Liver (tissue), 3 donors: ENCODE measurements at regions not wholly inside any gene's neighbourhood (a gene's known extent, or its start where the extent isn't known, plus 50 kb on each side); places are given as distances from the start of the nearest gene placed in this dataset.

Experiments used
- MAX ChIP-seq: IDR thresholded peaks from 2 replicates; pipeline ENCODE4 v1.6.1; 2016; ENCODE audit warnings: antibody characterized with exemption
- REST ChIP-seq: IDR thresholded peaks from 2 replicates; pipeline ENCODE4 v1.6.1; 2016; ENCODE audit warnings: antibody characterized with exemption, mild to moderate bottlenecking
- RXRA ChIP-seq, 2 donors: IDR thresholded peaks; 2 replicates each; pipeline ENCODE4 v1.6.1; 2017 to 2018; ENCODE audit warnings: antibody characterized with exemption in 2 of 2, mild to moderate bottlenecking in 1 of 2
- TF ChIP-seq, protein P1 (sequence below): fragments of 150-350 bp; IDR thresholded peaks from 2 replicates; pipeline ENCODE4 v1.5.1; 2017; ENCODE audit warnings: improper control_type of control experiment, low read depth, low read length; ENCODE audit not compliant: missing input control
- TF ChIP-seq, protein P2 (sequence below): IDR thresholded peaks from 2 replicates; pipeline ENCODE4 v1.6.1; 2016; ENCODE audit warnings: antibody characterized with exemption
- donor health status: healthy.
- donor health status: healthy.

DNA sequence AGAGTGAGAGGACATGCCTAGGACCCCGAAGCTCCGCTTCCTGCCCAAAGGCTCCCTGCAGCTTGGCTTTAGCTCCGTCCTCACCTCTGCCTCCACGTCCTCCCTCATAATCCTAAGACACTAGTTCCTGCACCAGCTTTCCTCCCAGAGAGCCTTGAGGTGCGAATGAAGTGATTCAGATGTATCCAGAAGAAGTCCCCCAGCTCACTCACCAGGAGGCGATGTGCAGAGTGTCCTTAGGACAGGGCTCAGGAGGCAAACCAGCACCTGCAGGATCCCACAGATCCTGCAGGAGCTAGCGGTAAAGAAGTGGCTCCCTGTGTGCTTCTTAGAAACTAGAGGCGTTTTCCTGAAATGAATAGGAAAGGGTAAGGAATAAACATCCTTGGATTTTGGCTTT is 109.7 kb downstream of the HSPH1 start:
- TF ChIP-seq, protein P1, sequence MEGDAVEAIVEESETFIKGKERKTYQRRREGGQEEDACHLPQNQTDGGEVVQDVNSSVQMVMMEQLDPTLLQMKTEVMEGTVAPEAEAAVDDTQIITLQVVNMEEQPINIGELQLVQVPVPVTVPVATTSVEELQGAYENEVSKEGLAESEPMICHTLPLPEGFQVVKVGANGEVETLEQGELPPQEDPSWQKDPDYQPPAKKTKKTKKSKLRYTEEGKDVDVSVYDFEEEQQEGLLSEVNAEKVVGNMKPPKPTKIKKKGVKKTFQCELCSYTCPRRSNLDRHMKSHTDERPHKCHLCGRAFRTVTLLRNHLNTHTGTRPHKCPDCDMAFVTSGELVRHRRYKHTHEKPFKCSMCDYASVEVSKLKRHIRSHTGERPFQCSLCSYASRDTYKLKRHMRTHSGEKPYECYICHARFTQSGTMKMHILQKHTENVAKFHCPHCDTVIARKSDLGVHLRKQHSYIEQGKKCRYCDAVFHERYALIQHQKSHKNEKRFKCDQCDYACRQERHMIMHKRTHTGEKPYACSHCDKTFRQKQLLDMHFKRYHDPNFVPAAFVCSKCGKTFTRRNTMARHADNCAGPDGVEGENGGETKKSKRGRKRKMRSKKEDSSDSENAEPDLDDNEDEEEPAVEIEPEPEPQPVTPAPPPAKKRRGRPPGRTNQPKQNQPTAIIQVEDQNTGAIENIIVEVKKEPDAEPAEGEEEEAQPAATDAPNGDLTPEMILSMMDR, result no peak
- TF ChIP-seq, protein P2, sequence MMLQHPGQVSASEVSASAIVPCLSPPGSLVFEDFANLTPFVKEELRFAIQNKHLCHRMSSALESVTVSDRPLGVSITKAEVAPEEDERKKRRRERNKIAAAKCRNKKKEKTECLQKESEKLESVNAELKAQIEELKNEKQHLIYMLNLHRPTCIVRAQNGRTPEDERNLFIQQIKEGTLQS, result no peak
- TF ChIP-seq RXRA (IDR thresholded peaks at IDR 0.05), result no peak
- TF ChIP-seq MAX, result no peak
- no peak for TF ChIP-seq REST
